ENCODE measurements at regions not wholly inside any gene's neighbourhood (a gene's known extent, or its start where the extent isn't known, plus 50 kb on each side); places are given as distances from the start of the nearest gene placed in this dataset.

- 78 to 86% (median 81%) methylated on average over 1 of the region's 1 CpG for WGBS, 5 donors
- DNase-seq: no peak
- intact Hi-C loops (cut with DNase I; ENCODE audit: low total_unique reads): no loop called here
- TF ChIP-seq POLR2AphosphoS5 (IDR thresholded peaks at IDR 0.05): no peak
- no peak for TF ChIP-seq POLR2A (IDR thresholded peaks at IDR 0.05)
- TF ChIP-seq CTCF (IDR thresholded peaks at IDR 0.05): no peak
- no peak for TF ChIP-seq EP300 (IDR thresholded peaks at IDR 0.05)
- no peaks in the 10 kb centered on the region for H3K27me3 ChIP-seq
- no peaks in the 10 kb centered on the region for H3K9me3 ChIP-seq
- H3K4me1 ChIP-seq: peaks cover 0 to 27% (median 4%) of the 10 kb centered on the region in 4 donors
- H3K36me3 ChIP-seq: no peaks in the 10 kb centered on the region
- no peak overlapping the region for H3K4me3 ChIP-seq
- no peak overlapping the region for H3K27ac ChIP-seq
Observed at GRCh38 chr12:24071842-24072241, 122.4 kb upstream of the SOX5 start.

GRCh38 chr12:24069532-24070395 lies 120.3 kb upstream of the SOX5 start:
- Histone ChIP-seq H3K36me3 (no peaks in the 10 kb centered on the region), H3K27me3 (no peaks in the 10 kb centered on the region), H3K4me3 (no peak overlapping the region), H3K27ac (no peak overlapping the region), H3K4me1 (peaks cover 0 to 19% (median 4%) of the 10 kb centered on the region in 4 donors), H3K9me3 (no peaks in the 10 kb centered on the region)
- 33 to 53% (median 38%) methylated on average over 7 of the region's 7 CpGs for WGBS, 5 donors
- intact Hi-C loops (cut with DNase I; ENCODE audit: low total_unique reads): no loop called here
- TF ChIP-seq CTCF (IDR thresholded peaks at IDR 0.05): no peak
- DNase-seq: peak in 1 of 2 donors; percentile 57

- H3K27me3 ChIP-seq: no peaks in the 10 kb centered on the region
Observed at GRCh38 chr12:24066865-24067264, 117.4 kb upstream of the SOX5 start.

GRCh38 chr12:24066097-24066496 lies 116.6 kb upstream of the SOX5 start:
- H3K27ac ChIP-seq: no peak overlapping the region
- TF ChIP-seq EP300 (IDR thresholded peaks at IDR 0.05) (no peak), POLR2A (IDR thresholded peaks at IDR 0.05) (no peak), POLR2AphosphoS5 (IDR thresholded peaks at IDR 0.05) (no peak), CTCF (IDR thresholded peaks at IDR 0.05) (no peak)
- intact Hi-C loops (cut with DNase I; ENCODE audit: low total_unique reads): no loop called here
- no peak for DNase-seq
- peaks cover 0 to 19% (median 4%) of the 10 kb centered on the region in 4 donors for H3K4me1 ChIP-seq
- H3K36me3 ChIP-seq: no peaks in the 10 kb centered on the region
- no peaks in the 10 kb centered on the region for H3K27me3 ChIP-seq
- no peak overlapping the region for H3K4me3 ChIP-seq
- H3K9me3 ChIP-seq: no peaks in the 10 kb centered on the region

More at GRCh38 chr12:24066865-24067264, 117.4 kb upstream of the SOX5 start:
- intact Hi-C loops (cut with DNase I; ENCODE audit: low total_unique reads): no loop called here
- H3K9me3 ChIP-seq: no peaks in the 10 kb centered on the region
- H3K4me1 ChIP-seq: peaks cover 0 to 19% (median 4%) of the 10 kb centered on the region in 4 donors
- H3K4me3 ChIP-seq: no peak overlapping the region
- no peak for DNase-seq
- no peak overlapping the region for H3K27ac ChIP-seq
- WGBS, 5 donors: 62 to 83% (median 73%) methylated on average over 2 of the region's 2 CpGs
- TF ChIP-seq EP300 (IDR thresholded peaks at IDR 0.05): no peak
- no peak for TF ChIP-seq CTCF (IDR thresholded peaks at IDR 0.05)
- no peak for TF ChIP-seq POLR2A (IDR thresholded peaks at IDR 0.05)
- no peaks in the 10 kb centered on the region for H3K36me3 ChIP-seq

Measured in stomach (tissue), 8 donors.